IPS-18a (cell line): ENCODE measurements at regions not wholly inside any gene's neighbourhood (a gene's known extent, or its start where the extent isn't known, plus 50 kb on each side); places are given as distances from the start of the nearest gene placed in this dataset.

Experiments
- H3K27ac ChIP-seq: one replicate; pipeline ENCODE4 v1.5.1; 2013; ENCODE audit warnings: low read length
- H3K27me3 ChIP-seq: one replicate; pipeline ENCODE4 v1.6.1; 2013; ENCODE audit warnings: mild to moderate bottlenecking, low read length; ENCODE audit not compliant: control insufficient read depth, insufficient read depth
- H3K36me3 ChIP-seq: one replicate; pipeline ENCODE4 v1.6.1; 2013; ENCODE audit warnings: low read depth, low read length; ENCODE audit not compliant: control insufficient read depth
- H3K4me1 ChIP-seq: one replicate; pipeline ENCODE4 v1.6.1; 2013; ENCODE audit warnings: low read depth, low read length; ENCODE audit not compliant: control insufficient read depth
- H3K4me3 ChIP-seq: one replicate; pipeline ENCODE4 v1.5.1; 2013; ENCODE audit warnings: low read length
- H3K9ac ChIP-seq: one replicate; pipeline ENCODE4 v1.6.1; 2013; ENCODE audit warnings: mild to moderate bottlenecking, low read length, moderate library complexity
- H3K9me3 ChIP-seq: one replicate; pipeline ENCODE4 v1.6.1; 2013; ENCODE audit warnings: low read depth, low read length; ENCODE audit not compliant: control insufficient read depth

DNA sequence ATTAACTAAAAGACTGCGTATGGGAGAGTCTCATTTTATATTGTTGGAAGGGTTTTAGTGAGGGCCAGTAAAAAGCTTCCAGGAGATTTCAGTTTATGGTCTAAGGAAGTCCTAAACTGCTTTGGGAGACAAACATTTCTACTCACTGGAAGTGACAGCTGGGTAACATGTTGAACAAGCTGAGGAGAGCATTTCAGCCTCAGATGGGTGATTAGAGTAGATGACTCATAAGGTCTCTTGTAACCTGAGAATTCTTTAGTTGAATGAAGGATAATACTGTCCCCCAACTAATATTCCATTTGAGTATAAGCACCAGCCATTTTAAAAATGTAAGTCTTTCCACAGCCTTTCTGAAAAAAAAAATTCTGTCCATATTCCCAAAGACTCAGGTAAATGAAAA lies 218.0 kb upstream of the C9orf72 start:
- H3K9me3 ChIP-seq, result no peaks in the 10 kb centered on the region
- no peaks in the 10 kb centered on the region for H3K36me3 ChIP-seq
- H3K27ac ChIP-seq, result no peak overlapping the region
- no peaks in the 10 kb centered on the region for H3K27me3 ChIP-seq
- no peak overlapping the region for H3K4me3 ChIP-seq
- H3K9ac ChIP-seq, result no peak overlapping the region
- no peaks in the 10 kb centered on the region for H3K4me1 ChIP-seq

DNA sequence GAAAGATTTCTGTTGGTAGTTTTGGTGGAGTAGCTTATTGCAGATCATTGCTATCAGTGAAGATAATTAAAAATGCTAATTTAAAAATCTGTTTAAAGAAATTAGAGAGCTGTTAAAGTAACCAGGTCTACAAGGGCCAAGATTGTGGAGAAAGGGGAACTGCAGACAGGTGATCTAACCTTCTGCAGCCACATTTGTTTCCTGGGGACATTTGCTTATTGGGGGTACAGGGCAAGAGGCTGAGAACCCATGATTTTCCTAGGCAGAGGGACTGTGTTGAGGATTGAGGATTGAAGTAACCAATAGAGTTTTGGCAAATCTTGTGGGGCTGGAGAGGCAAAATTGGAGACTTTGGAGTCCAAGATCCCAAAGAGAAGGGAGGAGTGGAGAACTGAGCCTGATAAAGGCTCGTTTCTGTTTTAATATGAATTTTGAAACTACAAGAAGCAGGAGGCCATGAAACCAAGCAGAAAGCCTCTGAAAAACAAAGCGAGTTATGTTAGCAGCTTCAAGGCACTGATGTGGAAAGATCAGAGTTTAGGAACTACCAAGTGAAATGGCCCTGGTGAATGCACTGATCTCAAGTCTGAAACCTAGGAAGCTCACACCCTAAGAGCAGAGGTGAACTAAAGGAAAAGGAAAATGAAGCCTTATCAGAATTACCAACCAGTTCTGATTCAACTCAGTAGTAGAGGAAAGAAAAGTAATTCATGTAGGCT lies 219.8 kb upstream of the C9orf72 start:
- Histone ChIP-seq H3K9me3 (no peaks in the 10 kb centered on the region), H3K27ac (no peak overlapping the region), H3K4me3 (no peak overlapping the region), H3K27me3 (no peaks in the 10 kb centered on the region), H3K9ac (no peak overlapping the region), H3K36me3 (no peaks in the 10 kb centered on the region), H3K4me1 (no peaks in the 10 kb centered on the region)

DNA sequence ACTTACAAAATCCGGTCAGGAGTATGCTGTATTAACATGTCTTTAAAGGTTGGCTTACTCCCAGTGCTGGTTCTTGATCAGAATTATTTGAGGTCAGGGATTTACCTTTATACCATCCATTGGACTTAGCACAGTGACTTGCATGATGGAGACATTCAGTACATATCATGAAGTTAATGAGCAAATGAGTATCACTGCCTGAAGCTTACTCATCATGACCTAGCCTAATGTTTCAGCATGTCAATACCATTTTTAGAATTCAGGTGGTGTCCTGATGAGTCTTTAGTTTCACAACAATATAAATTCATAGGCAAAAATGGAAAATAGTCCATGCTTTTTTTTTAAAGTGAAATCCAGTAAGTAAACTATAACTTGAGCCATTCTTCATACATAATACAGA lies 226.0 kb upstream of the C9orf72 start:
- Histone ChIP-seq H3K27me3 (no peaks in the 10 kb centered on the region), H3K4me1 (no peaks in the 10 kb centered on the region), H3K9me3 (no peaks in the 10 kb centered on the region), H3K27ac (no peak overlapping the region), H3K36me3 (no peaks in the 10 kb centered on the region), H3K4me3 (no peak overlapping the region), H3K9ac (no peak overlapping the region)

DNA sequence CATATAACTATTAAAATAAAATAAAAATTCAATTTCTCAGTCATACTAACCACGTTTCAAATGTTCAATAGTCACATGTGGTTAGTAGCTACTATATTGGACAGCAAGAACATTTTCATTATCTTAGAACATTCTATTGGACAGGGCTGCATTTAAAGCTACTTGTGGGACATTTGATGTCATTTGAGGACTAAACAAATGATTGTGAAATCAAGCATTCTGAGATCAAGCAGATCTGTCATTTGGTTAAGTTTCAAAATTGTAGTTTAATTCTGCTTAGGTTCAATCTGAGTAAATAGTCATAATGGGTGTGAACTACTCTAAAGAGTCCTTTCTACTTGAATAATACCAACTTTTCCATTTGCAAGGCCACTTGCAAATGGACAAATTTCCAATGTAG lies 226.9 kb upstream of the C9orf72 start:
- Histone ChIP-seq H3K27ac (no peak overlapping the region), H3K4me1 (no peaks in the 10 kb centered on the region), H3K9ac (no peak overlapping the region), H3K9me3 (no peaks in the 10 kb centered on the region), H3K27me3 (no peaks in the 10 kb centered on the region), H3K4me3 (no peak overlapping the region), H3K36me3 (no peaks in the 10 kb centered on the region)

DNA sequence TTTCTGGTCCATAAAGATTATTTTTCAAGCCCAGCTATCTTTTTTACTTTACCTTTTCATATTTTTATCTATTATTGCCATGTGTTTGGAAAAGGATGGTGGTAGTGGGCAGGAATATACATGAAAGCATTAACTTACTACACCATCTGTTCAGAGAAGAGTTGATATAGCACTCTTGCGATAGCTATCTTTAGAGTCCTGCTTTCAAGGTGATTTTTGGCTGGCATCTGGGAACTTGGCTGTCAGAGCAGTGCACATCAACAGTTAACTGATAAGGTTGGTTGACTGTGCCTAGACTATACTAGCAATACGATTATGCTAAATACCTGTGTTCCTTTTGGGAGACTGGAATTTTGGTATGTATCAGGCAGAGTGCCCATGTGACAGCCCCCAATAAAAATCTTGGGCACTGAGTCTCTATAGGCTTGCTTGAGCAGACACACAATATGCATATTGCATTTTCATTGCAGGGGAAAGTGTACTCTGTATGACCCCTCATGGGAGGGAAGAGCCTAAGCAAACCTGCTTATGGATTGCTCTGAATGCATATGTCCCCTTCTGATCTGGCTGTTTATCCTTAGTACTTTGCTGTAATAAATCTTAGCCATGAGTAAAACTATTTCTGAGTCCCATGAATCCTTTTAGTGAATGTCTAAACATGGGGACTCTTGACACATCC lies 227.6 kb upstream of the C9orf72 start:
- no peaks in the 10 kb centered on the region for H3K4me1 ChIP-seq
- no peak overlapping the region for H3K27ac ChIP-seq
- H3K9me3 ChIP-seq, result no peaks in the 10 kb centered on the region
- H3K9ac ChIP-seq, result no peak overlapping the region
- H3K4me3 ChIP-seq, result no peak overlapping the region
- H3K27me3 ChIP-seq, result no peaks in the 10 kb centered on the region
- no peaks in the 10 kb centered on the region for H3K36me3 ChIP-seq

DNA sequence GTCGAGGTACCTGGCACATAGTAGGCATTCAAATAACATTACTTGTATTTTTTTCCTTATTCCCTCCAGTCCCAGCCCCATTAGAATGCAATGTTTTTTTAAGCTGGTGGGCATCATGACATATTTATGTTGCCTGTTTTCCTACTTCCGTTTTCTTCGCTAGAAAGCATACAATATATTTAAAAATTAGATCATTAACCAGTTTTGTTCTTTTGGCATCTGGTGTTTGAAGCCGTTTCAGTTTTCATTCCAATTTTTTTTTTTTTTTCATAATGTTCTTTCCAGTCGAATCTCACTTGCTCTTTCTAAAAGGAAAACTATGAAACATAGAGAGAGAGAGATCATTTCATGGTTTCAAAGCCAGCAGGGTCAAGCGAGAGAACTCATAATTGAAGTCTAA lies 228.3 kb upstream of the C9orf72 start:
- Histone ChIP-seq H3K36me3 (no peaks in the 10 kb centered on the region), H3K9ac (no peak overlapping the region), H3K27ac (no peak overlapping the region), H3K4me1 (no peaks in the 10 kb centered on the region), H3K27me3 (no peaks in the 10 kb centered on the region), H3K4me3 (no peak overlapping the region), H3K9me3 (no peaks in the 10 kb centered on the region)

DNA sequence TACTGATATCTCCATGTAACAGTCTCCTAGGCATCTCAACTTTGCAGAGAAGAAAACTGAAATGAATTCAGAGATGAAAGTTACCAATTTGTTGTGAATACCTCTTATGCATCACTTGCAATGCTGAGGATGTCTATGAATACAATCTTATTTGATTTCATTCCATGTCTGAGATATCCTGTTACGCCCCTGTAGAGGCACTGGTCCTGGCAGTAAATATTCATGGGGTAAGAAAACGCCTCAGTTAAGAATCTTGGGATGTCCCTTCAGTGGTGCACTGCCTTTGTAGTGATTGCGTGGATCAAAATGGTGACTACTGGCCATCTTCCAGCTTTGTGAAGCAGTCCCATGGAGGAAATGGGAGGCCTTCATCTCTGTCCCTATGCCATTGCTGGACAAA lies 229.1 kb upstream of the C9orf72 start:
- Histone ChIP-seq H3K4me3 (no peak overlapping the region), H3K27me3 (no peaks in the 10 kb centered on the region), H3K36me3 (no peaks in the 10 kb centered on the region), H3K4me1 (no peaks in the 10 kb centered on the region), H3K9me3 (no peaks in the 10 kb centered on the region), H3K27ac (no peak overlapping the region), H3K9ac (no peak overlapping the region)

DNA sequence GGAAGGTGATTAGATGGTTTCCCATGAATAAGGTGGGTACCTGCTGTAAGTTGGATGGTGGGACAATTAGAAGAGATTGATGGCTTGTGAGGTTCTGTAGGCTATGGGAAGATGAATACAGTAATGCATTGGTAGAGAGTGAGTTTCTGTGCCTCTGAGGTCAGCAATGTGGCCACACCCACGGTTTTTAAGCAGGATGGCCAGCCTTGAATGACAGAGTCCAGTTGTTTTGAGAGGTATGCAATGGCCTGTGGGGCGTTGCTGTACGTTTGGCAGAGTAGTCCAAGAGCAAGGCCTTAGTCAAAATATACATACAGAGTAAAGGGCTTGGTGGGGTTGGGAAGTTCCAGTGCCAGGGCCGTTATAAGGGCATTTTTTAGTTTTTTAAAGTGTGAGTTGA lies 235.6 kb upstream of the C9orf72 start:
- Histone ChIP-seq H3K4me3 (no peak overlapping the region), H3K27ac (no peak overlapping the region), H3K9me3 (no peaks in the 10 kb centered on the region), H3K27me3 (no peaks in the 10 kb centered on the region), H3K36me3 (no peaks in the 10 kb centered on the region), H3K4me1 (no peaks in the 10 kb centered on the region), H3K9ac (no peak overlapping the region)

DNA sequence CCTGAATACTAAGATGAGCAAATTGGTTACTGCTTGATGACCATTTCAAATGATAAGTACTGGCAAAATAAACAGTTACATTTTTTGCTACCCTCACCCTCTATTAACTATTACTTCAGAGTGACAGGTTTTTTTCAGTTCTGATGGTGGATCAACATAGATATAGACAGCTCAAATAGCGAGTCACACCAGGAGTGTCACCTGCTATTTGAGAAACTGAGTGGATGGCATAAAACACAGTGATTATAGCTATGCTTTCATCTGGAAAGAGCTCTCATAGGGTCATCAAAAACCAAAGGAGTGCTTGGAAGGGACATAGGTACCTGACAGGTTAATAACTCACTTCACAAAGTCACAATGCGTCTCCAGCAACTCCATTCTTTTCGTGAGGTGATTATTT lies 244.5 kb upstream of the C9orf72 start:
- no peak overlapping the region for H3K9ac ChIP-seq
- no peaks in the 10 kb centered on the region for H3K9me3 ChIP-seq
- no peaks in the 10 kb centered on the region for H3K36me3 ChIP-seq
- no peaks in the 10 kb centered on the region for H3K4me1 ChIP-seq
- no peak overlapping the region for H3K4me3 ChIP-seq
- no peak overlapping the region for H3K27ac ChIP-seq
- H3K27me3 ChIP-seq, result no peaks in the 10 kb centered on the region

DNA sequence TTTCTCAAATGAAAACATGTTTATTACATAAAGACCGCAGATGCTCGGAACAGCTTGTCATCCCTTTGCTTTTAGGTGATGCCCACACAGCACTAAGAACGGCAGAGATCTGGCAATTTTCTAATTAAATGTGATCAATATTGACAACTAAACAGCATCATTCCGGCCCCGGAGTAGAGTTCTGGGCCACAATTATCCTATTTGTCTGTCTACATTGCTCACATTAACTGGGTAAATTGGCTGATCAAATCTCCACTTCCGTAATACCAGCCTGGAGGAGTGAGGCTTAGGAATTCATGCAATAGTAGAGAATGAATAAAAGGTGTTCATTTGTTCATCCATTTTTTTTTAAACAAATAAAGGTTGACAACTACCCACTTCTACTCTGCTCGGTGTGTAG lies 245.1 kb upstream of the C9orf72 start:
- H3K27ac ChIP-seq, result no peak overlapping the region
- H3K9ac ChIP-seq, result no peak overlapping the region
- H3K36me3 ChIP-seq, result no peaks in the 10 kb centered on the region
- no peaks in the 10 kb centered on the region for H3K9me3 ChIP-seq
- no peak overlapping the region for H3K4me3 ChIP-seq
- H3K27me3 ChIP-seq, result no peaks in the 10 kb centered on the region
- H3K4me1 ChIP-seq, result no peaks in the 10 kb centered on the region

DNA sequence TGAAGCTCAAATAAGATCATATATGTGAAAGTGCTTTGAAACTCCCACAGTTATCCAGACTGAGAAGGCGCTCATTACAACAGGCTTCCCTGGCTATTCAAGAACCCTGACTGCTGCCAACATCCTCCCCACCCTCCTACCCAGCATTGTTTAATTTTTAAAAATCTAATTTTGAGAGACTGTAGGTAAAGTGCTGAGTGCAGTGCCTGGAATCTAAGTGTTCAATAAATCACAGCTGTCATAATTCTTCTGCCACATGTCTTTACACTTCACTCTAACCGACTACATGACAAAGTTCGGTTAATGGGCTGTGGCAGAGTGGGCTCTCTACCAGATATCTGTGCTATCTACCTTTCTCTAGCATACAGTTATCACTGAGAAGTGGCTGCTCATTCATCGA lies 255.6 kb upstream of the C9orf72 start:
- H3K4me1 ChIP-seq, result no peaks in the 10 kb centered on the region

DNA sequence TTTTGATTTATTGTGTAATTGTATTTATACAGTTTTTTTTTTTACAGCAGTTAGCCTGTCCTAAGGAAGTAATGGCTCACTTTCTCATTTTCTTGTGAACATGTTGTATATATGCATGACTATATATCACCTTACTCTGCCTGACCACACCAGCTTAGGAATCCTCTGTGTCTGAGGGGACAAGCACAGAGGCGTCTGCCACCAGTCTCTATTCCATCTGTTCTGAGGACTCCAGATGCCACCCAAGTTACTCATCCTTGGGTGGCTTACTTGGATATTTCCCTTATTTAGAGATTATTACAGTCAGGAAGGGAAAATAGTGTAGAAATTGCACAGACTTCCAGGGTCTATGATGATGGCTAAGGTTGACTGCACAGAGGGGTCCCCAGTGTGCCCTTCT lies 256.3 kb upstream of the C9orf72 start:
- no peaks in the 10 kb centered on the region for H3K4me1 ChIP-seq
- no peak overlapping the region for H3K27ac ChIP-seq
- no peaks in the 10 kb centered on the region for H3K36me3 ChIP-seq
- H3K27me3 ChIP-seq, result no peaks in the 10 kb centered on the region
- H3K9ac ChIP-seq, result no peak overlapping the region
- H3K4me3 ChIP-seq, result no peak overlapping the region
- H3K9me3 ChIP-seq, result no peaks in the 10 kb centered on the region

More for the DNA sequence above, 255.6 kb upstream of the C9orf72 start:
- Histone ChIP-seq H3K27me3 (no peaks in the 10 kb centered on the region), H3K4me3 (no peak overlapping the region), H3K36me3 (no peaks in the 10 kb centered on the region), H3K9ac (no peak overlapping the region), H3K27ac (no peak overlapping the region), H3K9me3 (no peaks in the 10 kb centered on the region)
